ENCODE measurements at regions not wholly inside any gene's neighbourhood (a gene's known extent, or its start where the extent isn't known, plus 50 kb on each side); places are given as distances from the start of the nearest gene placed in this dataset.

DNA sequence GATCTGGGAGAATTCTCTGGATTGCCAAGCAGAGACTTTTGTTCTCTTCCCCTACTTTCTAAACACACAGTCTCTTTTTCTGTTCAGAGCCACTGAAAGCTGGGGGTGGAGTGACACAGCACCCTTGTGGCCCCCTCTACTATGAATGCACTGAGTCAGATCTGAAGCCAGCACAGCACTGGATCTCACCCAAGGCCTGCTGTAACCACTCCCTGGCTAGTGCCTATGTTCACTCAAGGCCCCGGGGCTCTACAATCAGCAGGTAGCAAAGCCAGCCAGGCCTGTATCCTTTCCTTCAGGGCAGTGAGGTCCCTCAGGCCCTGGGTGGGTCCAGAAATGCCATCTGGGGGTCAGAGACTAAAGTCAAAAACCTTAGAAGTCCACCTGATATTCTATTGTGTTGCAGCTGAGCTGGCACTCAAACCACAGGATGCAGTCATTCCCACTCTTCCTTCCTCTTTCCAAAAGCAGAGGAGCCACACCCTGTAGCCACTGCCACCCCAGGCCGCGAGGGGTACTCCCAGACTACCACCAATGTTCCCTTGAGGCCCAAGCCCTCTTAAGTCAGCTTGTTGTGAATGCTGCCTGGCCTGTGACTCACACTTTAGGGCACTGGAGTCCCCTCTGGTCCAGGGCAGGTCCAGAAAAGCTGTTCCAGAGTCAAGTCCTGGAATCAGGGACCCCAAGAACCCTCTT lies 110.1 kb upstream of the RXFP2 start:
- H3K27ac ChIP-seq (ENCODE audit: low read depth, low read length) = no peak overlapping the region
- H3K36me3 ChIP-seq (ENCODE audit: control insufficient read depth, insufficient read depth, low read length) = no peaks in the 10 kb centered on the region
- peak overlapping the region; percentile 64 for H3K56ac ChIP-seq (ENCODE audit: low read length)
- H3K79me1 ChIP-seq (ENCODE audit: low read length) = no peaks in the 10 kb centered on the region
- peak overlapping the region; percentile 41 for H4K8ac ChIP-seq (ENCODE audit: low read depth, low read length)
- no peak for DNase-seq
- H3K4ac ChIP-seq (ENCODE audit: low read depth, low read length) = peak overlapping the region; percentile 18
- no peak overlapping the region for H2AK5ac ChIP-seq (ENCODE audit: low read length)
- H4K5ac ChIP-seq (ENCODE audit: low read length) = no peak overlapping the region
- H2BK15ac ChIP-seq (replicated peaks; ENCODE audit: low read depth) = no peak overlapping the region
- H3K4me3 ChIP-seq (ENCODE audit: low read length) = no peak overlapping the region
- peak overlapping the region; percentile 87 for H2BK5ac ChIP-seq (ENCODE audit: low read length)
- no peak overlapping the region for H3K4me2 ChIP-seq (ENCODE audit: low read length)
- H3K23ac ChIP-seq (ENCODE audit: low read length) = no peak overlapping the region
- H3K27me3 ChIP-seq (ENCODE audit: insufficient read depth, low read length, poor library complexity) = no peaks in the 10 kb centered on the region
- no peak overlapping the region for H3K9ac ChIP-seq (ENCODE audit: low read length)
- H2BK120ac ChIP-seq (ENCODE audit: low read depth, low read length) = no peak overlapping the region
- H3K4me1 ChIP-seq (ENCODE audit: control insufficient read depth, low read depth, low read length) = no peaks in the 10 kb centered on the region
- peak overlapping the region; percentile 53 for H3K18ac ChIP-seq (ENCODE audit: low read length)
- no CpG with 5 or more reads among the region's 3 CpGs for WGBS (ENCODE audit: extremely low coverage, insufficient coverage, low lambda C conversion rate)
- no peaks in the 10 kb centered on the region for H3K79me2 ChIP-seq (ENCODE audit: control insufficient read depth, insufficient read depth, low read length)

- peak; percentile 93 for DNase-seq
- no peak overlapping the region for H2BK15ac ChIP-seq (replicated peaks; ENCODE audit: low read depth)
- no peak overlapping the region for H3K4me3 ChIP-seq (ENCODE audit: low read length)
- H3K4ac ChIP-seq (ENCODE audit: low read depth, low read length) = no peak overlapping the region
- H2BK5ac ChIP-seq (ENCODE audit: low read length) = peak overlapping the region; percentile 96
- no peak overlapping the region for H4K5ac ChIP-seq (ENCODE audit: low read length)
- H3K79me1 ChIP-seq (ENCODE audit: low read length) = no peaks in the 10 kb centered on the region
- no peaks in the 10 kb centered on the region for H3K79me2 ChIP-seq (ENCODE audit: control insufficient read depth, insufficient read depth, low read length)
- H4K8ac ChIP-seq (ENCODE audit: low read depth, low read length) = no peak overlapping the region
- no CpG with 5 or more reads among the region's 3 CpGs for WGBS (ENCODE audit: extremely low coverage, insufficient coverage, low lambda C conversion rate)
- H3K27me3 ChIP-seq (ENCODE audit: insufficient read depth, low read length, poor library complexity) = no peaks in the 10 kb centered on the region
- H3K23ac ChIP-seq (ENCODE audit: low read length) = no peak overlapping the region
- peak overlapping the region; percentile 88 for H3K18ac ChIP-seq (ENCODE audit: low read length)
- H3K56ac ChIP-seq (ENCODE audit: low read length) = peak overlapping the region; percentile 18
- no peaks in the 10 kb centered on the region for H3K4me1 ChIP-seq (ENCODE audit: control insufficient read depth, low read depth, low read length)
- no peak overlapping the region for H3K9ac ChIP-seq (ENCODE audit: low read length)
- no peaks in the 10 kb centered on the region for H3K36me3 ChIP-seq (ENCODE audit: control insufficient read depth, insufficient read depth, low read length)
- H3K27ac ChIP-seq (ENCODE audit: low read depth, low read length) = peak overlapping the region; percentile 63
- H3K4me2 ChIP-seq (ENCODE audit: low read length) = no peak overlapping the region
- no peak overlapping the region for H2AK5ac ChIP-seq (ENCODE audit: low read length)
- H2BK120ac ChIP-seq (ENCODE audit: low read depth, low read length) = peak overlapping the region; percentile 82
Measured at GRCh38 chr13:31631071-31631470, 108.3 kb upstream of the RXFP2 start.

DNA sequence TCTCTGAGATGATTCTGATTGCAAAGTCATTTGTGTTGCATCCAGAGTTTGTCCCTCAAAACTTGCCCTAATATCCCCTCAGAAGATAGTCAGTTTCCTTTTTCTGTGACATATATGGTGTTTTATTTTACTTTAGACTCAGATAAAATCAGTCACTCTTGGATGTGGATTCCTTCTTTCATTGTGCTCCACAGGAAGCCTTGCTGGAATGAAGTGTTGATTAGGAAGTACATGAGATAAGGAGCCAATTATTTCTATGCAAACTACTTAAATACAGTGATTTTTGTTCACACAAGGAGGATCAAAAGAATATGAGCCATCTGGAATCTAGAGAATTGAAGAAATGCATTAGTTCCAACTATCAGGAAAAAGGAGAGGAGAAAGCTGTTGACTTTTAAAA lies 107.6 kb upstream of the RXFP2 start:
- no peak overlapping the region for H2AK5ac ChIP-seq (ENCODE audit: low read length)
- H3K56ac ChIP-seq (ENCODE audit: low read length) = no peak overlapping the region
- H3K79me1 ChIP-seq (ENCODE audit: low read length) = no peaks in the 10 kb centered on the region
- H2BK5ac ChIP-seq (ENCODE audit: low read length) = no peak overlapping the region
- H3K4me3 ChIP-seq (ENCODE audit: low read length) = no peak overlapping the region
- no peaks in the 10 kb centered on the region for H3K4me1 ChIP-seq (ENCODE audit: control insufficient read depth, low read depth, low read length)
- H3K4me2 ChIP-seq (ENCODE audit: low read length) = no peak overlapping the region
- no peak overlapping the region for H3K9ac ChIP-seq (ENCODE audit: low read length)
- H3K79me2 ChIP-seq (ENCODE audit: control insufficient read depth, insufficient read depth, low read length) = no peaks in the 10 kb centered on the region
- H3K36me3 ChIP-seq (ENCODE audit: control insufficient read depth, insufficient read depth, low read length) = no peaks in the 10 kb centered on the region
- DNase-seq = peak; percentile 91
- no peaks in the 10 kb centered on the region for H3K27me3 ChIP-seq (ENCODE audit: insufficient read depth, low read length, poor library complexity)
- H3K18ac ChIP-seq (ENCODE audit: low read length) = no peak overlapping the region
- H4K8ac ChIP-seq (ENCODE audit: low read depth, low read length) = no peak overlapping the region
- no peak overlapping the region for H4K5ac ChIP-seq (ENCODE audit: low read length)
- H2BK15ac ChIP-seq (replicated peaks; ENCODE audit: low read depth) = no peak overlapping the region
- H3K4ac ChIP-seq (ENCODE audit: low read depth, low read length) = no peak overlapping the region
- H3K27ac ChIP-seq (ENCODE audit: low read depth, low read length) = no peak overlapping the region
- no peak overlapping the region for H3K23ac ChIP-seq (ENCODE audit: low read length)
- no peak overlapping the region for H2BK120ac ChIP-seq (ENCODE audit: low read depth, low read length)

GRCh38 chr13:31638577-31638976 lies 100.7 kb upstream of the RXFP2 start:
- no peak overlapping the region for H2BK15ac ChIP-seq (replicated peaks; ENCODE audit: low read depth)
- H3K56ac ChIP-seq (ENCODE audit: low read length) = no peak overlapping the region
- H3K23ac ChIP-seq (ENCODE audit: low read length) = no peak overlapping the region
- H3K27ac ChIP-seq (ENCODE audit: low read depth, low read length) = no peak overlapping the region
- no peaks in the 10 kb centered on the region for H3K79me1 ChIP-seq (ENCODE audit: low read length)
- H2BK120ac ChIP-seq (ENCODE audit: low read depth, low read length) = no peak overlapping the region
- H3K27me3 ChIP-seq (ENCODE audit: insufficient read depth, low read length, poor library complexity) = no peaks in the 10 kb centered on the region
- H3K18ac ChIP-seq (ENCODE audit: low read length) = no peak overlapping the region
- no peak overlapping the region for H3K4ac ChIP-seq (ENCODE audit: low read depth, low read length)
- no peaks in the 10 kb centered on the region for H3K79me2 ChIP-seq (ENCODE audit: control insufficient read depth, insufficient read depth, low read length)
- WGBS (ENCODE audit: extremely low coverage, insufficient coverage, low lambda C conversion rate) = no CpG with 5 or more reads among the region's 1 CpG
- no peak overlapping the region for H4K5ac ChIP-seq (ENCODE audit: low read length)
- no peak overlapping the region for H3K4me2 ChIP-seq (ENCODE audit: low read length)
- H2AK5ac ChIP-seq (ENCODE audit: low read length) = no peak overlapping the region
- no peaks in the 10 kb centered on the region for H3K4me1 ChIP-seq (ENCODE audit: control insufficient read depth, low read depth, low read length)
- no peak overlapping the region for H2BK5ac ChIP-seq (ENCODE audit: low read length)
- DNase-seq = no peak
- no peaks in the 10 kb centered on the region for H3K36me3 ChIP-seq (ENCODE audit: control insufficient read depth, insufficient read depth, low read length)
- no peak overlapping the region for H4K8ac ChIP-seq (ENCODE audit: low read depth, low read length)
- no peak overlapping the region for H3K9ac ChIP-seq (ENCODE audit: low read length)
- no peak overlapping the region for H3K4me3 ChIP-seq (ENCODE audit: low read length)

- Histone ChIP-seq H3K4me1 (ENCODE audit: control insufficient read depth, low read depth, low read length) (no peaks in the 10 kb centered on the region), H2BK120ac (ENCODE audit: low read depth, low read length) (no peak overlapping the region), H4K8ac (ENCODE audit: low read depth, low read length) (no peak overlapping the region), H3K4me2 (ENCODE audit: low read length) (no peak overlapping the region), H3K36me3 (ENCODE audit: control insufficient read depth, insufficient read depth, low read length) (no peaks in the 10 kb centered on the region), H3K27me3 (ENCODE audit: insufficient read depth, low read length, poor library complexity) (no peaks in the 10 kb centered on the region), H3K27ac (ENCODE audit: low read depth, low read length) (no peak overlapping the region), H3K18ac (ENCODE audit: low read length) (no peak overlapping the region), H3K23ac (ENCODE audit: low read length) (no peak overlapping the region), H2AK5ac (ENCODE audit: low read length) (no peak overlapping the region), H3K79me2 (ENCODE audit: control insufficient read depth, insufficient read depth, low read length) (no peaks in the 10 kb centered on the region), H3K4me3 (ENCODE audit: low read length) (no peak overlapping the region), H3K79me1 (ENCODE audit: low read length) (no peaks in the 10 kb centered on the region), H4K5ac (ENCODE audit: low read length) (no peak overlapping the region), H2BK15ac (replicated peaks; ENCODE audit: low read depth) (no peak overlapping the region), H3K9ac (ENCODE audit: low read length) (no peak overlapping the region), H3K56ac (ENCODE audit: low read length) (no peak overlapping the region), H3K4ac (ENCODE audit: low read depth, low read length) (no peak overlapping the region), H2BK5ac (ENCODE audit: low read length) (no peak overlapping the region)
- DNase-seq = no peak
- WGBS (ENCODE audit: extremely low coverage, insufficient coverage, low lambda C conversion rate) = no CpG with 5 or more reads among the region's 5 CpGs
Measured at GRCh38 chr13:31639443-31640163, 99.7 kb upstream of the RXFP2 start.

Measured in mesendoderm (in vitro differentiated cells).